ENCODE measurements at regions not wholly inside any gene's neighbourhood (a gene's known extent, or its start where the extent isn't known, plus 50 kb on each side); places are given as distances from the start of the nearest gene placed in this dataset.

DNA sequence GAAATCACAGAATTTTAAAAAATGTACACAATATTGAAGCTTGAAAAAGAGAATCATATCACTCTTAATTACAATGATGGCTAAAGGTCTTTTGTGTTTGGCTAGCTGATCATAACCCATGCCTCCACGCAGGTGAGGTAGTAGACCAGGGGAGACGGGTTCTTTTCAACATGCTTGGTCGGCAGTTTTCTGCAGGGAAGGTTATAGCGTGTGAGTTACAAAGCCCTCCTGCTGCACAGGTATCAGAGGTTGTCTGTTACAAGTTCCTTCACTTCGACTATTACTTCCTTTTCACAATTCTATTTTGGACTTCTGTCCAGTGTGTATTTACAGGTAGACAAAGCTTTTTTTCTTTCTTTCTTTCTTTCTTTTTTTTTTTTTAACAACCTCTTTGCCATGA lies 127.1 kb upstream of the PRPS1L1 start:
- no peak for TF ChIP-seq POLR2A (IDR thresholded peaks at IDR 0.05; ENCODE audit: low read length)
- TF ChIP-seq GATA1 (IDR thresholded peaks at IDR 0.05; ENCODE audit: low read depth, low read length), result no peak

All from erythroblast (primary cell).